GM23248 (cell line): ENCODE measurements at regions not wholly inside any gene's neighbourhood (a gene's known extent, or its start where the extent isn't known, plus 50 kb on each side); places are given as distances from the start of the nearest gene placed in this dataset.

ENCODE experiments used
- EZH2 ChIP-seq: fragments of 200-600 bp; sonication (generic); IDR thresholded peaks from 2 replicates; pipeline ENCODE4 v1.6.1; 2018; ENCODE audit warnings: antibody characterized with exemption, mild to moderate bottlenecking; ENCODE audit not compliant: insufficient read depth, poor library complexity, severe bottlenecking
- EZH2phosphoT487 ChIP-seq: fragments of 200-600 bp; sonication (generic); IDR thresholded peaks from 2 replicates; pipeline ENCODE4 v1.6.1; 2018; ENCODE audit warnings: antibody characterized with exemption, moderate library complexity, mild to moderate bottlenecking, low read depth; ENCODE audit not compliant: insufficient read depth

DNA sequence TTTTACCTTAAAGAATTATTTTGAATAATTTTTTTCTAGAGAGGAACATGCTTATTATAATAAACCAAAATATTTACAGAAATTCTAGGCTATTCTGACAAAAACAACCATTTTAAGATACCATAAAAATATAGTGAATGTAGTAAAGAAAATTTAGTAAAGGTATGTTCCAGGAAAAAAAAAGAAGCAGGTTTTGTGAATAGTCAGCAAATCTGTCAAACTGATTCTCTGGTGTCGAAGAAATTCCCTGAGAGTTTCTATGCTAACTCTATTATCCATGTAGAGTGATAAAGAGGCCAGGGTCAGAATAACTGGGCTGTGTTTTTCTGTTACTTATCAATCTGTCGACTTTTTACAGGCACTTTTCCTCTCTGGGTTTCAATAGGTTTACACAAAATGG lies 459.2 kb downstream of the KIF4B start:
- TF ChIP-seq EZH2phosphoT487 (no peak), EZH2 (no peak)
